Lower leg skin (tissue), 3 donors: ENCODE measurements at regions not wholly inside any gene's neighbourhood (a gene's known extent, or its start where the extent isn't known, plus 50 kb on each side); places are given as distances from the start of the nearest gene placed in this dataset.

Source experiments
- POLR2A ChIP-seq, 2 donors: fragments of 450-650 bp; IDR thresholded peaks; one replicate each; pipeline ENCODE4 v1.6.1; 2016 to 2017; ENCODE audit warnings: antibody characterized with exemption in 2 of 2, mild to moderate bottlenecking in 1 of 2, moderate library complexity in 1 of 2
- TF ChIP-seq, protein P1 (sequence below), 3 donors: fragments of 450-650 bp; IDR thresholded peaks; one replicate each; pipeline ENCODE4 v1.5.1; 2016; ENCODE audit warnings: antibody characterized with exemption in 3 of 3, mild to moderate bottlenecking in 3 of 3, moderate library complexity in 2 of 3

DNA sequence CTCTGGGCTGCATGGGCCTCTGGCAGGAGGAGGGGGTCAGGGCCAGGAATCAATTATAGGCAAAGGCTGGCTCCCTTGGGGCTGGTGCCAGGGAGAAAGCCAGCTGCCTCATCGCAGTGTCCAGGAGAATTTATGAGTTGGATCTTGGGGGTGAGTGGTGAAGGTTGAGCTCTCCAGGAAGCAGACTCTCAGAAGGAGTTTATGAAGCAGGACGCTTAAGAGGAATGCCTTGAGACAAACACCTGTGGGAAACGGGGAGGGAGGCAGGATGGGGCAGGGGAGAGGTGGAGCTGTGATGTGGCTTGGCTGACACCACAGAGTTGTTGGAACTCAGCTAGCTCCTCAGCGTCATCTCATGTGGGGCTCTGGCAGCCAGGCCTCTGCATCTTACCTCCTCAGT is 428.5 kb downstream of the RPS24 start:
- TF ChIP-seq, protein P1, sequence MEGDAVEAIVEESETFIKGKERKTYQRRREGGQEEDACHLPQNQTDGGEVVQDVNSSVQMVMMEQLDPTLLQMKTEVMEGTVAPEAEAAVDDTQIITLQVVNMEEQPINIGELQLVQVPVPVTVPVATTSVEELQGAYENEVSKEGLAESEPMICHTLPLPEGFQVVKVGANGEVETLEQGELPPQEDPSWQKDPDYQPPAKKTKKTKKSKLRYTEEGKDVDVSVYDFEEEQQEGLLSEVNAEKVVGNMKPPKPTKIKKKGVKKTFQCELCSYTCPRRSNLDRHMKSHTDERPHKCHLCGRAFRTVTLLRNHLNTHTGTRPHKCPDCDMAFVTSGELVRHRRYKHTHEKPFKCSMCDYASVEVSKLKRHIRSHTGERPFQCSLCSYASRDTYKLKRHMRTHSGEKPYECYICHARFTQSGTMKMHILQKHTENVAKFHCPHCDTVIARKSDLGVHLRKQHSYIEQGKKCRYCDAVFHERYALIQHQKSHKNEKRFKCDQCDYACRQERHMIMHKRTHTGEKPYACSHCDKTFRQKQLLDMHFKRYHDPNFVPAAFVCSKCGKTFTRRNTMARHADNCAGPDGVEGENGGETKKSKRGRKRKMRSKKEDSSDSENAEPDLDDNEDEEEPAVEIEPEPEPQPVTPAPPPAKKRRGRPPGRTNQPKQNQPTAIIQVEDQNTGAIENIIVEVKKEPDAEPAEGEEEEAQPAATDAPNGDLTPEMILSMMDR (IDR thresholded peaks at IDR 0.05) = no peak
- TF ChIP-seq POLR2A (IDR thresholded peaks at IDR 0.05) = no peak
